ENCODE measurements at regions not wholly inside any gene's neighbourhood (a gene's known extent, or its start where the extent isn't known, plus 50 kb on each side); places are given as distances from the start of the nearest gene placed in this dataset.

DNA sequence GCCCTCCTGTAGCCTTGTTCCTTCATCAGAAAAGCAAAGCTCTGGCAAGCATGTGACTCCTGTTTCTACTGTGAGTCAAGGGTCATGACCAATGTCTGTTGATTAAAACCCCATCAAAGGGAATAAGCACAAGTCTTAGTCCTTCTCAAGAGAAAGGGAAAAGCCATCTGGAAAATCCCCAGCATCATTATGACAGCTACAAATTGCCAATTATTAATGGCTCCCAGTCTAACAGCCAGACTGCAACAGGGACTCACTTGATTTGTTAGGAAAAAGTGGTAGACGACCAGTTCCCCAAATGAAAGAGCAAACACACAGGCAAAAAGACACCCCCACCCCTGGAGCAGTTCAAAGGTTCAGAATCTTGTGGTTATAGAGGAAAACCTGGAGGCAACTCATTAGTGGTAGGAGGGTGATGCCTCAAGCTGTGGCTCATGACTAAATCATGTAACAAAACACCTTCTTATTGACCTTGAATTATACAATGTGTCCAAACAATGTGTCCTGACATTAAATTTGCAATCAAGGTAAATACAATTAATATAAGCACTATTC lies 315.7 kb downstream of the HNRNPD start (continued):
- TF ChIP-seq, protein P1, sequence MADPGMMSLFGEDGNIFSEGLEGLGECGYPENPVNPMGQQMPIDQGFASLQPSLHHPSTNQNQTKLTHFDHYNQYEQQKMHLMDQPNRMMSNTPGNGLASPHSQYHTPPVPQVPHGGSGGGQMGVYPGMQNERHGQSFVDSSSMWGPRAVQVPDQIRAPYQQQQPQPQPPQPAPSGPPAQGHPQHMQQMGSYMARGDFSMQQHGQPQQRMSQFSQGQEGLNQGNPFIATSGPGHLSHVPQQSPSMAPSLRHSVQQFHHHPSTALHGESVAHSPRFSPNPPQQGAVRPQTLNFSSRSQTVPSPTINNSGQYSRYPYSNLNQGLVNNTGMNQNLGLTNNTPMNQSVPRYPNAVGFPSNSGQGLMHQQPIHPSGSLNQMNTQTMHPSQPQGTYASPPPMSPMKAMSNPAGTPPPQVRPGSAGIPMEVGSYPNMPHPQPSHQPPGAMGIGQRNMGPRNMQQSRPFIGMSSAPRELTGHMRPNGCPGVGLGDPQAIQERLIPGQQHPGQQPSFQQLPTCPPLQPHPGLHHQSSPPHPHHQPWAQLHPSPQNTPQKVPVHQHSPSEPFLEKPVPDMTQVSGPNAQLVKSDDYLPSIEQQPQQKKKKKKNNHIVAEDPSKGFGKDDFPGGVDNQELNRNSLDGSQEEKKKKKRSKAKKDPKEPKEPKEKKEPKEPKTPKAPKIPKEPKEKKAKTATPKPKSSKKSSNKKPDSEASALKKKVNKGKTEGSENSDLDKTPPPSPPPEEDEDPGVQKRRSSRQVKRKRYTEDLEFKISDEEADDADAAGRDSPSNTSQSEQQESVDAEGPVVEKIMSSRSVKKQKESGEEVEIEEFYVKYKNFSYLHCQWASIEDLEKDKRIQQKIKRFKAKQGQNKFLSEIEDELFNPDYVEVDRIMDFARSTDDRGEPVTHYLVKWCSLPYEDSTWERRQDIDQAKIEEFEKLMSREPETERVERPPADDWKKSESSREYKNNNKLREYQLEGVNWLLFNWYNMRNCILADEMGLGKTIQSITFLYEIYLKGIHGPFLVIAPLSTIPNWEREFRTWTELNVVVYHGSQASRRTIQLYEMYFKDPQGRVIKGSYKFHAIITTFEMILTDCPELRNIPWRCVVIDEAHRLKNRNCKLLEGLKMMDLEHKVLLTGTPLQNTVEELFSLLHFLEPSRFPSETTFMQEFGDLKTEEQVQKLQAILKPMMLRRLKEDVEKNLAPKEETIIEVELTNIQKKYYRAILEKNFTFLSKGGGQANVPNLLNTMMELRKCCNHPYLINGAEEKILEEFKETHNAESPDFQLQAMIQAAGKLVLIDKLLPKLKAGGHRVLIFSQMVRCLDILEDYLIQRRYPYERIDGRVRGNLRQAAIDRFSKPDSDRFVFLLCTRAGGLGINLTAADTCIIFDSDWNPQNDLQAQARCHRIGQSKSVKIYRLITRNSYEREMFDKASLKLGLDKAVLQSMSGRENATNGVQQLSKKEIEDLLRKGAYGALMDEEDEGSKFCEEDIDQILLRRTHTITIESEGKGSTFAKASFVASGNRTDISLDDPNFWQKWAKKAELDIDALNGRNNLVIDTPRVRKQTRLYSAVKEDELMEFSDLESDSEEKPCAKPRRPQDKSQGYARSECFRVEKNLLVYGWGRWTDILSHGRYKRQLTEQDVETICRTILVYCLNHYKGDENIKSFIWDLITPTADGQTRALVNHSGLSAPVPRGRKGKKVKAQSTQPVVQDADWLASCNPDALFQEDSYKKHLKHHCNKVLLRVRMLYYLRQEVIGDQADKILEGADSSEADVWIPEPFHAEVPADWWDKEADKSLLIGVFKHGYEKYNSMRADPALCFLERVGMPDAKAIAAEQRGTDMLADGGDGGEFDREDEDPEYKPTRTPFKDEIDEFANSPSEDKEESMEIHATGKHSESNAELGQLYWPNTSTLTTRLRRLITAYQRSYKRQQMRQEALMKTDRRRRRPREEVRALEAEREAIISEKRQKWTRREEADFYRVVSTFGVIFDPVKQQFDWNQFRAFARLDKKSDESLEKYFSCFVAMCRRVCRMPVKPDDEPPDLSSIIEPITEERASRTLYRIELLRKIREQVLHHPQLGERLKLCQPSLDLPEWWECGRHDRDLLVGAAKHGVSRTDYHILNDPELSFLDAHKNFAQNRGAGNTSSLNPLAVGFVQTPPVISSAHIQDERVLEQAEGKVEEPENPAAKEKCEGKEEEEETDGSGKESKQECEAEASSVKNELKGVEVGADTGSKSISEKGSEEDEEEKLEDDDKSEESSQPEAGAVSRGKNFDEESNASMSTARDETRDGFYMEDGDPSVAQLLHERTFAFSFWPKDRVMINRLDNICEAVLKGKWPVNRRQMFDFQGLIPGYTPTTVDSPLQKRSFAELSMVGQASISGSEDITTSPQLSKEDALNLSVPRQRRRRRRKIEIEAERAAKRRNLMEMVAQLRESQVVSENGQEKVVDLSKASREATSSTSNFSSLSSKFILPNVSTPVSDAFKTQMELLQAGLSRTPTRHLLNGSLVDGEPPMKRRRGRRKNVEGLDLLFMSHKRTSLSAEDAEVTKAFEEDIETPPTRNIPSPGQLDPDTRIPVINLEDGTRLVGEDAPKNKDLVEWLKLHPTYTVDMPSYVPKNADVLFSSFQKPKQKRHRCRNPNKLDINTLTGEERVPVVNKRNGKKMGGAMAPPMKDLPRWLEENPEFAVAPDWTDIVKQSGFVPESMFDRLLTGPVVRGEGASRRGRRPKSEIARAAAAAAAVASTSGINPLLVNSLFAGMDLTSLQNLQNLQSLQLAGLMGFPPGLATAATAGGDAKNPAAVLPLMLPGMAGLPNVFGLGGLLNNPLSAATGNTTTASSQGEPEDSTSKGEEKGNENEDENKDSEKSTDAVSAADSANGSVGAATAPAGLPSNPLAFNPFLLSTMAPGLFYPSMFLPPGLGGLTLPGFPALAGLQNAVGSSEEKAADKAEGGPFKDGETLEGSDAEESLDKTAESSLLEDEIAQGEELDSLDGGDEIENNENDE (IDR thresholded peaks at IDR 0.05; ENCODE audit: insufficient replicate concordance, low read length) = no peak
- TF ChIP-seq TCF12 (IDR thresholded peaks at IDR 0.05; ENCODE audit: low read depth, low read length) (no peak), TAF1 (IDR thresholded peaks at IDR 0.05; ENCODE audit: low read depth, low read length) (no peak), ASH2L (IDR thresholded peaks at IDR 0.05; ENCODE audit: low read length) (no peak), TEAD4 (IDR thresholded peaks at IDR 0.05; ENCODE audit: low read depth, low read length) (no peak), POU5F1 (IDR thresholded peaks at IDR 0.05; ENCODE audit: low read depth, low read length) (no peak), SUZ12 (IDR thresholded peaks at IDR 0.05; ENCODE audit: low read length) (no peak)

Measured in H1 (cell line).